Heart left ventricle (tissue), 13 donors: ENCODE measurements at regions not wholly inside any gene's neighbourhood (a gene's known extent, or its start where the extent isn't known, plus 50 kb on each side); places are given as distances from the start of the nearest gene placed in this dataset.

Experiments used
- CTCF ChIP-seq, 12 donors: fragments of 200-600 bp; sonication (generic) in 4 of 12; IDR thresholded peaks; one replicate each; pipeline versions ENCODE4 v1.5.0 to v1.8.0; 2018 to 2022; ENCODE audit warnings: antibody characterized with exemption in 12 of 12, mild to moderate bottlenecking in 5 of 12
- POLR2A ChIP-seq, 2 donors: fragments of 450-650 bp; IDR thresholded peaks; one replicate each; pipeline ENCODE4 v1.6.1; 2017; ENCODE audit warnings: antibody characterized with exemption in 2 of 2, mild to moderate bottlenecking in 2 of 2, moderate library complexity in 2 of 2
- donor health status: ischemic (EF 13 %, LVEDD 7.1; RV severe dilation, severe dysfunction).
- donor health status: DM: no; HTN: yes; CAD: no.
- donor health status: DM: no; HTN: no; CAD: no.
- donor health status: ischemic (EF 25% LVEDD 6.9; RV normal size, moderate dysfunction).
- donor health status: ischemic (EF 25% LVEDD 5.7; RV mildly dilated, moderate dysfunction).
- donor health status: ischemic (EF 35%, LVEDD 5.7; RV mildly dilated, moderate dysfunction).
- donor health status: nonischemic (EF 11% LVEDD 7.7; RV severe dilation, severe dysfunction).
- donor health status: DM: yes; HTN: yes; CAD: no.
- donor health status: PGD.
- donor health status: ischemic (EF 29% LVEDD 5.4; RV normal size, mild dysfunction).
- donor health status: nonischemic (EF 23%, LVEDD 6.1; RV moderate dilation, normal function).

GRCh38 chr13:105602956-105603670, 932.3 kb downstream of the EFNB2 start:
- no peak for TF ChIP-seq CTCF (IDR thresholded peaks at IDR 0.05)
- no peak for TF ChIP-seq POLR2A (IDR thresholded peaks at IDR 0.05)
